HG03097 (cell line): ENCODE measurements at regions not wholly inside any gene's neighbourhood (a gene's known extent, or its start where the extent isn't known, plus 50 kb on each side); places are given as distances from the start of the nearest gene placed in this dataset.
"Not testable (repeated sequence)": the region's sequence is repeated elsewhere in the genome, so short reads cannot be mapped to it uniquely, and the experiment has no call there.

ENCODE experiments used
- ATAC-seq: cut with Tn5 transposase; IDR thresholded peaks from one replicate; pipeline ENCODE4 v1.9.1; 2021; ENCODE audit not compliant: unreplicated experiment, low FRiP score

GRCh38 chr5:40453689-40454088 is 226.0 kb upstream of the PTGER4 start:
- ATAC-seq: no peak

- no peak for ATAC-seq
Observed at GRCh38 chr5:40452874-40453624, 226.7 kb upstream of the PTGER4 start.

GRCh38 chr5:40447438-40447837 is 232.3 kb upstream of the PTGER4 start:
- no peak for ATAC-seq

GRCh38 chr5:40446910-40447309 is 232.8 kb upstream of the PTGER4 start:
- ATAC-seq: no peak

GRCh38 chr5:40442346-40442745 is 237.4 kb upstream of the PTGER4 start:
- peak; percentile 71 for ATAC-seq

- ATAC-seq: no peak
Observed at GRCh38 chr5:40441733-40442132, 238.0 kb upstream of the PTGER4 start.

- ATAC-seq: no peak
Observed at GRCh38 chr5:40440746-40441145, 239.0 kb upstream of the PTGER4 start.

GRCh38 chr5:40439103-40439502 is 240.6 kb upstream of the PTGER4 start:
- not testable (repeated sequence) for ATAC-seq

GRCh38 chr5:40438646-40439045 is 241.1 kb upstream of the PTGER4 start:
- ATAC-seq: not testable (repeated sequence)

GRCh38 chr5:40437452-40437861 is 242.3 kb upstream of the PTGER4 start:
- ATAC-seq: no peak

- ATAC-seq: peak; percentile 67
Observed at GRCh38 chr5:40436535-40437237, 243.0 kb upstream of the PTGER4 start.

GRCh38 chr5:40435706-40436105 is 244.0 kb upstream of the PTGER4 start:
- ATAC-seq: not testable (repeated sequence)

GRCh38 chr5:40432836-40433235 is 246.9 kb upstream of the PTGER4 start:
- no peak for ATAC-seq

GRCh38 chr5:40431734-40432133 is 248.0 kb upstream of the PTGER4 start:
- ATAC-seq: no peak

GRCh38 chr5:40430101-40430710 is 249.5 kb upstream of the PTGER4 start:
- ATAC-seq: no peak

- ATAC-seq: no peak
Observed at GRCh38 chr5:40429258-40430100, 250.2 kb upstream of the PTGER4 start.

- ATAC-seq: no peak
Observed at GRCh38 chr5:40428815-40429214, 250.9 kb upstream of the PTGER4 start.

- no peak for ATAC-seq
Observed at GRCh38 chr5:40428126-40428525, 251.6 kb upstream of the PTGER4 start.

GRCh38 chr5:40417046-40417810 is 262.5 kb upstream of the PTGER4 start:
- not testable (repeated sequence) for ATAC-seq

GRCh38 chr5:40416588-40416987 is 263.1 kb upstream of the PTGER4 start:
- ATAC-seq: no peak
